ENCODE measurements at regions not wholly inside any gene's neighbourhood (a gene's known extent, or its start where the extent isn't known, plus 50 kb on each side); places are given as distances from the start of the nearest gene placed in this dataset.
"Not testable (repeated sequence)": the region's sequence is repeated elsewhere in the genome, so short reads cannot be mapped to it uniquely, and the experiment has no call there.

DNA sequence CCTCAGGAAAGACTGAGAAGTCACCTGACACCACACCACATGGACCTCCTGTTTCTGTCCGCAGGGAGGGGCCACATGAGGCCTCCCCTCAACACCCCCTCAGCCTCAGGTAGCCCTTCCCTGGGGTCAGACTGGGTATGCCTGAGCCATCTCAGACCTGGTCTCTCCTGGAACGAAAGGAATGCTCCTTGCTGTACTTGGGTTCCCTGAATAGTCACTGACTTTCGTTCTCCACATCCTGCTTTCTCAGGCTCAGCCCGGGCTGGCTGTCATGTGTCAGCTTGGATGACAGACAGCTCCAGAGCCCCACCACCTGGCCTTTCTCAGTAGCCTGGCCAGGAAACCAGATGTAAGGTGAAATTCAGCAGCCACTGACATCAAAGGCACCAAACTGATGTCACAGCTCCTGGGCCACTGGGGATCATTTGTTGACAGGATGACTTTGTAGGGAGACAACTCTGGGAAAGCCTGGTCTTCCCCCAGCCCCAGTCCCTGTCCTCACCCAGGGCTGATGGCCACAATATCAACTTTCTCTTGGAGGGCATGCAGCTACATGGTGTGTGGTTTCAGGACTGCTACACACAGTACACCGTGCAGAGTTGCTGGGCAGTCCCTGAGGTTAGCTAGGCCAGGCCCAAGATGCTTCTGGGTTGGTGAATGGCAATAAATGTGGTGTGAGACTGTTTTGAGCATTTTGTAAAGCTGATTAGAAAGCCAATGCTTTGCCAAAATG lies 141.4 kb upstream of the MRPS22 start:
- DNase-seq, result peak; percentile 14

DNA sequence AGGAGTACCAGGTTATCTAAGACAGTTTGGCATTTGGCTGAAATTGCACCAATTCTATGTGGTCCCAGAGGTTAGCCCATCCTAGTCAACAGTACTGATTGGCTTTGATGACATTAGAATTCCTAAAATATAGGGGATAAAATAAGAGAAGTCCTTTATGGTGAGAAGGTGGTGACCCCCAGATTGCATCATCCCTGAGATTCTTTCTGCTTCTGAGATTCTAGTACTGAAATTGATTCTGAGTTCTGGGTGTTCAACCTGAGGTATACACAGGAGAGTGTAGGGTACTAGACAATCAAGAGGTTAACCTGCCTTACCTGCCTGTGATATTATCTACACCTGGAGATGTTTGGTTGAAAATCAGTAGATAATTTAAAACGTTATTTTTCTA lies 140.9 kb upstream of the MRPS22 start:
- DNase-seq, result no peak

DNA sequence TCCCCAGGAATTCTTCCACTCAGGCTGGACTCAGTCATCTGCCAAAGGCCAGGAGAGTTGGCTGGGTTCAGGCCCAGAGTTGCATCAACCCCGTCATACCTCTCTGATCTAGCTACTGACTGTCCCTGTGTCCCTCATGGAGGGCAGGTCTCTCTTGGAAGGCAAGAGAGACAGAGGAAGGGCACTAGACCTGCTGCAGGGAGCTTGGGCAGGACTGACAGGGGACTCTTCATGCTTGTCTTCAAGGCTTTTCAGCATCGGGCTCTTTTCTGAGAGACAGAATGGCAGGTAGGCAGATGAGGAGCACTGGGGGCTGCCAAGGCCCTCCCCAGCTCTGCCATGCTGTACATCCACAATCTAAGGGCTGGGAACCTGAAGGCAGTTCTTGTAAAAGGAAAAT lies 140.1 kb upstream of the MRPS22 start:
- DNase-seq, result no peak

DNA sequence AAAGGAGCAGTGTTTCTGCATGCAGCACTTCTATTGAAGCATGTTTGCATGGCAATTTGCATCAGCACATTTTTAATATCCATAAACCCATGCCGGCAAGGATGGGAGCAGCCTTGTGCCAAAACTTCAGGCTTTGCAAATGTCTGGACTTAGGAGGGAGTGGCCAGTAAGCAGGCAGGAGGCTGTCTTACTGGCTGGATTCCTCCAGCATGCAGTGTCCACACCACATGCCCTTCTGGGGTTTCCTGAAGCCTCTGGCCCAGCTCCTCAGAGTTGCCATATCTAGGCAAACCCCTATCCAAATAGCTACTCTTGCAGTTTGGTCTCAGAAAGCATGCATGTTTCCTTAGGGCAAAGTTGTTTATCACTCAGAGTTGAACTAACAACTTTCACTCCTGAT lies 139.1 kb upstream of the MRPS22 start:
- no peak for DNase-seq

DNA sequence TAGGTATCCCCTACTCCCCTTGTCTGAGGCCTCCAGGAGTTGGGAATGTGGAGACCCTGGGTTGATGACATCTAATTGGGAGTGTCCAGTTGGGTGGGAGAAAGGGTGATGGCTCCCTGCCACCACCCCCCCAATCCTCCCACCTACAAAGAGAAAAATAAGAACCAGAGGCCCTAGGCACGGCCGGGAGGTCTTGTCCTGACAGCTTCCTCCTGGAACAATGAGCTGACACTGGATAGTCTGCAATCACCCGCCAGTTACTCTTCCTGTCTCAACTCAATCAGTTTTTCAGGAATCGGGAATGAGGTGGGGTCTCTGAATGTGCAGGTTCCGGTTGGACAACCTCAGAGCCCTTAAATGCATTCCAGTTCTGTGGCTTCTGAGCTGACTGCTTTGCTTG lies 129.9 kb upstream of the MRPS22 start:
- DNase-seq, result no peak

DNA sequence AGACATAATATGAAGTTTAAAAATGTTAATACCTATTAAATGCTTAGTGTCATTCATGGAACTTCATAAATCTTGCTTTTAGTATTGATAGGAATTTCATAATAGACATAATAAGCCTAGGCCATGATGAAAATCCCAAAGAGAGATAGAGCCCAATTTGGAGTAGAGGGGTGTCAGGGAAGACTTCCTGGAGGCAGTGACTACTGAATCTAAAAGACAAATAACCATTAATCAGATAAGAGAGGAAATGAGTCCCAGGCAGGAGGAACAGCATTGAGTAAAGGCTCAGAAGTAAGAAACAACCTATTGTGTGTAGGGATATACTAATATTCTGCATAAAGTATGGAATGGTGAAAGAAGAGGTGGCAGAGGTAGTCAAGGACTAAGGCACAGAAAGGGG lies 126.9 kb upstream of the MRPS22 start:
- DNase-seq, result no peak

DNA sequence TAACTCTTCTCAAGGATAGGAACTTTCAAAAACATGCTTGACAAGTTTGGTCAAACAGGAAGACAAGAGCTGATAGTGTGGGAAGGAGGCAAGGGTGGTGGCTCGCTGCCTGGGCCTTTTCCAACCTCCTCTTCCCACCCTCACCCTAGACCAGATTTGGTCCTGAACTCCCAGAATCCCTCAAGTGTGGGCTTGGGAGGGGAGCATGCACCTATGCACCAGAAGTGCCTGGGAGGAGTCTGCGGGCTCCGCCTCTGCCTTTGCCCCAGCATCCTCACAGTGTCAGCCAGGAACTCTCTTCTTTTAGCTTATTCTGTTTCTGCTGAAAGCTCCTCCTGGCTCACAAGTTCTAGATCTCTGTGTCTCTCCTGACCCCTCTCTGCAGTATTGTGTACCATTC lies 126.2 kb upstream of the MRPS22 start:
- no peak for DNase-seq

DNA sequence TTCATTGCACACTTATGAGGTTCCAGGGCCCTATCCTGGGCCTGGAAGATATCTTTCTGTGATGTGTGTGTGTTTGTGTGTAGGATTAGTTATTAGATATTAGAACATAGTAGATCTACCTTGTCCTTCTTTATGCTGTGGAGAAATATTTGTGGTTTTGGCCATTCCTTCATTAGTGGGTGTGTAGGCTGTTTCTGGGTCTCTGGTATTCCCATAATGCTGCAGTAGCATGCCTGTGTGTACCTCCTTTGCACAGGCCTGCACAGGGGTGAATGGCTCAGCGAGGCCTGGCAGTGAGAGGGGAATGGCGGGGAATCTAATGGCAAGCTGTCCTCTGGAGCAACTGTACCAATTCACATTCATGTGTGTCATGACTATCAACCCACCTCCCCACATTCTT lies 125.8 kb upstream of the MRPS22 start:
- no peak for DNase-seq

DNA sequence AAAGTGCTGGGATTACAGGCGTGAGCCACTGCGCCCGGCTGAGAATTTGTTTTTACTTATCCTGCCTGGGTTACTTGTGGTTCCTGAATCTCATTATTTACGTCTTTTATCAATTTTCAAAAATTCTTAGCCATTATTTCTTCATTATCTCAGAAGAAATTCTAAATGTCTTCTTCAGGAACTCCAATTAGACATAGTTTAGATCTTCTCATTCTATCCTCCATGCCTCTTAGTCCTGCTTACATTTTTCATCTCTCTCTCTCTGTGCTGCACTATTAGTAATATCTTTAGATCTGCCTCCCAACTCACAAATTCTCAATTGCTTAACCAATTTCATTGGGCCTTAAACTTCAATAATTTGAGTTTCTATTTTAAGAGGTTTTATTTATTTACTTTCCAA lies 124.4 kb upstream of the MRPS22 start:
- no peak for DNase-seq

DNA sequence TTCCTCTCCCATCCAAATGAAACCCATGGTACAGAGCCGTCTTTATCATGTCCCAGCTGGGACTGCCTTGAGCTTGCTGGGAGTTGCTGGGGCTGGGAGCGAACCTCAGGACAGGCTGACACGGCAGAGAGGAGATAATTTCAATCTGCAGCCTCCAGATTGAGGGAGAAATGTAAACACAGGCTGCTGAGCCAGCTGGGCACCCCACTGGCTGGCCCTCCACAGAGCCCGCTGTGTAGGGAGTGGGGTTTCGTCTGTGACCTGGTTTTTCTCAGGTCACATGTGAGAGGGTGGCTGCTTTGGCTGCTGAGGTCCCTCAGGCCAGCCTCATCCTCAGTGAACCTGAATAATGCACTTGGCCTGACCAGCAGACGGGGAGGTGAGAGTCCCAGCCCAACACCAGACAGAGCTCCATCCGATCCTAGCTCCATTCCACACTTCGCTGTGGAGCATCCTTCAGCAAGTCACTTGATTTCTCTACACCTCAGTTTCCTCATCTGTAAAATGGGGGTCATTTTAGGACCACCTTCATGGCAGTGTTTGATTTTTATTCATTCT lies 121.6 kb upstream of the MRPS22 start:
- no peak for DNase-seq

DNA sequence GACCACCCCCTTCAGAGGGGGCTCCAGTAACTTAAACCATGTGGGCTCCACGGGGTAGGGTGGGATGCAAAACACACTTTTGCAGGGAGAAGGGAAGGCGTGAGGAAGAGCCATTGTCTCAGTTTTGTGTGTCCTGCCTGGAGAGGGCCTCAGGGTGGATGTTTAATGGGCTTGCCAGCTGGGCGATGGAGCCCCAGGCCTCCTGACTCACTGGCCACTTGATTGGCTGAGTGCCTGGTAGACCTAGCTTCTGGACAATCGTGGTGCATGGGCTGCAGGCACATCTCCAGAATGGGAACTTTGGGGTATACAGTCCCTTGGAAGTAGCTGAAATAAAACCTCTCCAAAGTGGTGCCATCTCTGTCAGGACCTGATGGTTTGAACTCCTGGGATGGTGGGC lies 118.3 kb upstream of the MRPS22 start:
- DNase-seq, result no peak

DNA sequence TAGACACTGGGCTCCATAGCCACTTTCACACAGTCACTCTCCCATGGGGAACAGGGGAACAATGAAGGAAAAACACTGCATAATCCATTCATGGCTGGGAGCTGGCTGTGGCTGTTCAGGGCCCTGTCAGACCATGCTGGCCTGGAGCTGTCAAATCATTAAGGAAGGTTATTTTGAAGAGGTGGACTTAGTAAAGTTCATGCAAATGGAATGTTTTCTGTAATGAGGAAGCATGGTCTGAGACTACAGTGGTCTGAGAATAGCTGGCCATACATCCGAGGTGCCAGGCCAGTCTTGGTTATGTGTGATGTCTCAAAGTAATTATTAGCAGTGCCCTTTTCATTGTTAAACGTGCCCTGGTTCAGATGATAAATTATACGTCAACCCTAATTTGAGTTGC lies 117.1 kb upstream of the MRPS22 start:
- DNase-seq, result no peak

DNA sequence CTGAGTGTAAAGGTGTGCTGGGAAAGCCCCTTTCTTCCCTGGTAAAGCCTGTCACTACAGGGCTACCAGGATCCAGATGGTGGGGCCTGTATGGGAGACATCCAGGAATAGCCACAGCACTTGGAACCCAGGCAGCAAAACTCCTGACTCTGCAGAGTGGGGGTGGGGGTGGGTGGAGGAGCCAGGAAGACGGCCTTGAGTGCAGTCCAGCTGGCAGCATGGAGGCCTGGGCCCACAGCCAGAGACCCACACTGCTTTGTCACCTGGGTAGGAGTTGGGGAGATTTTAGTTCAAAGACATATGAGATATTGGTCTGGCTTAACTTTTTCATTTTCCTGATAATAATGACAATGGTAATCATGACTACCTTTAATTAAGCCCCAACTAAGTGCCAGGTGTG lies 116.7 kb upstream of the MRPS22 start:
- peak; percentile 44 for DNase-seq

DNA sequence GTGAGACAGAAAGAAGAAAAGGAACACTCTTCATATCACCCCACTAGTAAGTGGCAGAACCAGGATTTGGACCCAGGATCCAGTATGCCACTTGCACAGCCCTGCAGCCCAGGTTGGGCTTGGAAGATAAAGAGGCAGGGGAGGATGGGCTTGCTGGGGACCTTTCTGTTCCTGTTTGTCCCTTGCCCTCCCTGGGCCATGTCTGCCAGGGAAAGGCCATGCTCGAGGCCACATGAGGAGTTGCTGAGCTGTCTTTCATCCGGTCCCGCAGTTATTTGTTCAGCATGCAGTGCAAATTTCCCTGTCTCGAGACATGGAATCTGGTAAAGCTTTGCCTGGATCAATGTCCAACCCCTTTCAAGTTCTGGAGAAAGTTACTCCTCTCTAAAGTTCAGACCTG lies 116.0 kb upstream of the MRPS22 start:
- no peak for DNase-seq

DNA sequence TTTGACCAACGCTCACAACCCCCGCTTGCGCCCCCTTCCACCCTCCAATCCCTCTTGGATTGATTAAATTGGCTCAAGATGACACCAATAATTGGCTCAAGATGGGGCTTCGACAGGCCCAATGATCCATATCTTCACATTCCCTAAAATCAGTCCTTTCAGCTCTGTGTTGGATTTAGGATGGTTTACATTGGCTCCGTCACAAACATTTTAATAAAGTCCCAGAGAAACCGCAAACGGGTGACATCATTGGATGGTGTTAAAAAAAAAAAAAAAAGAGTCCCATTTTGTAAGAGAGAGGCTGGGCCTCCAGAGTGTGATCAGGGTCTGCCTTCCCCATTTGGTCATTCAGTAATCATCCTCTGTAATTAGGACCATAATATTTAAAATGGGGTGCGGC lies 113.4 kb upstream of the MRPS22 start:
- DNase-seq, result no peak

DNA sequence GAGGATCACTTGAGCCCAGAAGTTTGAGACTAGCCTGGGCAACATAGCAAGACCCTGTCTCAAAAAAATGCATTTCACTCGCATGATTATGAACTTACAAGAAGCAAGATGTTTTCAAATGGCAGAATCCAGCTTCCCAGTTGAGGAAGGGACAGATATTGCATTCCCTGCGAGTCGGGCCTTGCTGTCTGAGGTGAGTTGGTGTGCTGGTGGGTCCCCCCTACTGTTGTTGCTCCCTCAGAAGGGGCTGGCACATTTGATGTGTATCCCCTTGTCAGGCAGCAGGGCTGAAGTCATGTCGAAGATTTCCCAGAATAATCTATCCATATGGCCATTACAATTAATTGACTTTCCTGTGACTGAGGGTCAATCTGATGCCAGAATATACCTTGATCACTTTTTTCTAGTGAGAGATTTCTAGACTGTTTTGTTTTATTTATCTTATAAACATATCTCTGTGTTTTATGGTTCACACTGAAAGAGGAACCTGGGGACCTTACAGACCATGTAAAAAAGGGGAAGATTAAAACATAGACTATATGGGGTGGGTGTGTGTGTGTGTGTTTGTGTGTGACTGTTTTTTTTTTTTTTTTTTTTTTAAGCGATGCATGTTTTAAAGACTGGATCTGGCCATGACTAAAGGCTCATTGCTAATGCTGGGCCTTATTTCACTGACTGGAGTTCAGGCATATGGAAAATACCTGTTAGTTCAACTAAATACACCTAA lies 112.1 kb upstream of the MRPS22 start:
- DNase-seq, result no peak

DNA sequence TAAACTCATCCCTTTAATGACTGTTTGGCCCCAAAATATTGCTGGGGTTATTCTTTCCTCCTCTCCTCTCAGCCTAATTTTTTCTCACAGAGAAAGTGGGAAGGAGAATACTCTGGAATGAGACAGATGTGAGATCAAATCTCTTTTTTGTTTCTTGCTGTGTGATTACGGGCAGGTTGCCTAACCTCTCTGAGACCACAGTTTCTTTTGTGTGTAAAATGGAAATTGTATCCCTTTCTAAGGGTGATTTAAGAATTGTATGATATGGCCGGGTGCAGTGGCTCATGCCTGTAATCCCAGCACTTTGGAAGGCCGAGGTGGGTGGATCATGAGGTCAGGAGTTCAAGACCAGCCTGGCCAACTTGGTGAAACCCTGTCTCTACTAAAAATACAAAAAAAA lies 111.5 kb upstream of the MRPS22 start:
- DNase-seq, result not testable (repeated sequence)

DNA sequence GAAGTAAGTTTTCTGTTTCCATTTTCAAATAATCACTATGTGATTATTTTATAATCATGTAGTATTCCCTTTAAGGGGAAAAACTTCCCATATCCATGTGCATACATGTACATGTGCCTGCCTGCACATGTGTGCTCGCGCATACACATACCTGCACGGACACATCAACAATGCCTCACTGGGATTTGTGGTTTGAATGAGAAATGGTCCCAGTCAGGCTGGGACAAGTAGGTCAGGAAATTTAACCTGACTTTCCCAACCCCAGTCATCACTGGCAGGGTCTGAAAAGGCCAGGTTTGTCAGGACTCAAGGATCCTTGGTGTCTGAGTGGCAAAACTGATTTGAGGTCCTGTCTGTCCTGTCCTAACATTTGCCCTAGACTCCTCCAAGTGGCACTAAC lies 109.3 kb upstream of the MRPS22 start:
- no peak for DNase-seq

DNA sequence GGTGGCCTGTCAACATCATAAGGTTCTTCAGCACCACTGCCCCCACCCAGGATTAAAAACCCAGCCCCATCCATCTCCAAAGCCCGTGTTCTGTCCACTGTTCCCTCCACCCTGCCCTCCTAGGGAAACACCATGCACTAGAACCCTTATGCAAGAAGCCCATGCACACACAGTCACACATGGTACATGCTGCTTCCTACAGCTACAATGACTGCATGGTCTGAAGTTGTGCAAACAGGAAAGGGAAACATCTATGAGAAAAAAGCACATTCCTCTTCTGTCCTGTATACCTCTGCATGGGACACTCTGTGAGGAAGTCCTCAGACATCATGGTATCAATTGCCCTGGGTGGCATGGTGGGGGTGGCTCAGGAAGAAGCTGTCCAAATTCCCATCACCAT lies 108.6 kb upstream of the MRPS22 start:
- DNase-seq, result no peak

DNA sequence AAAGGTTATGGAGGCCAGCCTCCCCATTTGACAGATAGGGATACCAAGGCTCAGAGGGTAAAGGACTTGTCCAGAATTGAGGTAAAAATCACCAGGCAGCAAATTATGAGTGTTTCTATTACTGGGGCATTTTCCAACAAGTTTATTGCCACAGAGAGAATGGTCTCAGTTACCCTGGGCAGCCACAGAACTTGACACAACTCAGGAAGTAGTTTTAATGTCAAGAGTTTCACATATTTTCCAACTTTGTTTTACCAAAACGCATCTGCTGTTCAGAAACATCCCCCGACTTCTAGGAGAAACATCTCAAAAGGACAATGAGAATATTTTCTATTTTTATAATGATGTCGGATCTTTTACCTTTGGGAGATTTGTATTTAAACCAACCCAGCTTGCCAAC lies 107.5 kb upstream of the MRPS22 start:
- DNase-seq, result no peak

DNA sequence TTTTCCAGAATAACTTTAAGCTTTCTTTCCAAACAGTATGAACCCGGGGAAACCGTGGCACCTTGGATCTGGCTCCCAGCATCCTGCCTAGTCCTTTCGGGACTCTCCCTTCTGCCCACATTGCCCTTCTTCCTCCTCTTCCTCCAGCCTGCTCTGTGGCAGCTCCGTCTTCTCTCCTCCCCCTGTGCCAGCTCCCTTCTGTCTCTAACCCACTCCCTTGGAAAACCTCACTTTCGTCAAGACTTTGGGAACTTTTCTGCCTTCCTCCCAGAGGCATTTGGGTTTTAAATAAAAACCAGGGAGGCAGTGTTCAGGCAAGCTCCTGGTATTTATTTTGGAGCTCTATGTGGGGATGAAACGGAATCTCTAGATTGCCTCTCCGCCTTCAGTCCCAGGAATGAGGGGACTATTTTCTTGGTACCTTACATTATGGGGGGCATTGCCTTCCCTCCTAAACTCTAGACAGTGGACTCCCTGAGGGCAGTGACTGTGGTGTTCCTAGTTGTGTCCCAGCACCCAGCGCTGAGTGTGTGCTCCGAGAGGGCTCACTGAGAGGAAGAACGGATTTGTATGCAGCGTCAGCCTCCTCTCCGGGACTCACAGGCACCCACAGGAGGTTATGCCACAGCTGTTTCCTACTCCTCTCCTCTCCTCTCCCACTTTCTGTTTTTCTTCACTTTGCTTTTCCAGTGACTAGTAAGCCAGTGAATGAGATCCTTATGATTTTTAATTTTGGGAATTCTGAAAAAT lies 105.4 kb upstream of the MRPS22 start:
- no peak for DNase-seq

DNA sequence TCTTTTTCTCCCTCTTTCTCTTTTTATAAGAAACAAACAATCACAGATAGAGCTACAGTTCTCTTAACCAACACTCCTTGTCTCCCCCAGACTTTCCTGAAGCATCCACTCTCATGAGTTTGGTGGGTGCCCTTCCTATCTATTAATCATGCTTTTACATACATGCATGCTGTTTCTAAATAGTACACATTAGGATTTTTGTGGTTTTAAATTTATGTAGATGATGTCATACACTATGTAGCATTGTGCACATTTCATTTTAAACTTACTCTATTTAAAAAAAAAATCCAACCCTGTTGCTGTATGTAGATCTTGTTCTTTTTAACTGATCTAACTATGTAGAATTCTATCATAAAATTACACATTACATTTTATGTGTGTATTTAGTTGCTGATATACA lies 104.3 kb upstream of the MRPS22 start:
- DNase-seq, result no peak

DNA sequence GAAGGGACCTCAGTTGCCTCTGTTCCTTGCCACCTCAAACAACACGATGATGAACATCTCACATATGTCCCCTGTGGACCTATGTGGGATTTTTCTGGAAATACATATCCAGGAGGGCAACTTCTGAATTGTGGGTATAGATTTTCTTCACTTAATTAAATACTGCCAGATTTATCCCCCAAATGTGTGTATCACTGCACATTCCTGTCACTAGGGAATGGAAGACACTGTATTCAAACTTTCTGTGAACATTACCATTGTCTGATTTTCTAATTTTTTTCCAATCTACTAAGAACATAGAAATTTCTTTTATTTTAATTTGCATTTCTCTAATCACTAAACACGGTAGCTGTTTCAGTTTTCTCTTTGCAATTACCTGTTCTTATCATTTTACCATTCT lies 102.0 kb upstream of the MRPS22 start:
- DNase-seq, result no peak

DNA sequence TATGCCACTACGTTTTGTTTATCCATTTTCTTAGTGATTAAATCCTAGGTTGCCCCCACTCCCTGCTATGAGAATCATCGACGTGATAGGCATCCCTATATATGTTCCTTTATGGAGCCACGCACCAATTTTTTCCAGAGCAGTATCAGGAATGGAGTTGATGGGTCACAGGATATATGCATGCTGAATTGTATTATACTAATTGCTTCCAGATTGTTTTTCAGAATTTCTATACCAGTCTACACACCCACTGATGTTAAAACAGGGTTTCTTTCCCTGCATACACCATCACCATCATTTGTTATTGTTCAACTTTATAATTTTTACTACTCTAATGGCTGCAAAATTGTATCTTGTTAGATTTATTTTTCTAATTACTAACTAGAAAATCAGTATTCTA lies 100.1 kb upstream of the MRPS22 start:
- no peak for DNase-seq

Data from NCI-H446 treated with DMSO at 0.1 percent for 48 hours (cell line).